Mammary epithelial cell (primary cell): ENCODE measurements at regions not wholly inside any gene's neighbourhood (a gene's known extent, or its start where the extent isn't known, plus 50 kb on each side); places are given as distances from the start of the nearest gene placed in this dataset.

ENCODE experiments used
- CTCF ChIP-seq, 2 donors: IDR thresholded peaks in 1 of 2; conservative IDR thresholded peaks in 1 of 2; 2 replicates each; pipeline ENCODE4 v1.5.1; 2011 to 2012; ENCODE audit warnings: inconsistent platforms in 2 of 2, low read length in 2 of 2, mild to moderate bottlenecking in 2 of 2, control low read depth in 1 of 2, low read depth in 1 of 2; ENCODE audit not compliant: insufficient read depth in 1 of 2; ENCODE audit errors: extremely low read depth in 1 of 2
- EZH2 ChIP-seq: IDR thresholded peaks from 2 replicates; pipeline ENCODE4 v1.6.1; 2012; ENCODE audit warnings: low read length, inconsistent platforms, borderline replicate concordance

DNA sequence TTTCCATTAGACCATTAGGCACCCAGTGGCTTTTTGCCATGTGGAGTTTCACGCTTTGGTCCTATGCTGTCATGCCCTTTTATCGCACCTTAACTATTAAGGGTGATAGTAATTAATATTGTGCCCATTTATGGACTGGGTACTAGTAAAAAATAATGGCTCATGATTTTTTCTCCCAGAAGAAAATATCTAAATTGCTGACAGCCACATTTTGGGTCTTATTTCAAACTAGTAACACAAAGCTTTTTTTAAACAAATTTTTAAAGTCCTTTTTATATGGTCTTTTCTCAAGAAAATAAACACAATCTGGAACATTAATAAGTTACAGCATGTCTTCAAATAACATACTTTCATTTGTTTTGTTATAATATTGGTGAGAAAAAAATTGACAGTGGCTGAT is 179.7 kb downstream of the ANKRD7 start:
- TF ChIP-seq CTCF (conservative IDR thresholded peaks at IDR 0.05 in 1 of 2, IDR thresholded peaks at IDR 0.05 in 1 of 2; ENCODE audit: extremely low read depth in 1 of 2, insufficient read depth in 1 of 2, low read depth in 1 of 2, low read length in 2 of 2) = no peak
- TF ChIP-seq EZH2 = no peak
